Sigmoid colon (tissue), 6 donors: ENCODE measurements at regions not wholly inside any gene's neighbourhood (a gene's known extent, or its start where the extent isn't known, plus 50 kb on each side); places are given as distances from the start of the nearest gene placed in this dataset.

Source experiments
- DNase-seq: peaks from one replicate; pipeline ENCODE4 v3.0.0-alpha.2; 2019
- H3K27ac ChIP-seq, 4 donors: fragments of 200-600 bp; sonication (generic); one replicate each; pipeline ENCODE4 v1.5.1; 2016 to 2019; ENCODE audit warnings: mild to moderate bottlenecking in 1 of 4
- H3K27me3 ChIP-seq, 3 donors: fragments of 200-600 bp; sonication (generic); one replicate each; pipeline ENCODE4 v1.5.1; 2019; ENCODE audit warnings: mild to moderate bottlenecking in 1 of 3
- H3K36me3 ChIP-seq, 4 donors: fragments of 200-600 bp; sonication (generic); one replicate each; pipeline ENCODE4 v1.5.1; 2016 to 2019
- H3K4me1 ChIP-seq, 4 donors: fragments of 200-600 bp; sonication (generic); one replicate each; pipeline ENCODE4 v1.5.1; 2017 to 2019
- H3K4me3 ChIP-seq, 4 donors: fragments of 200-600 bp; sonication (generic); one replicate each; pipeline ENCODE4 v1.5.1; 2017 to 2019; ENCODE audit warnings: mild to moderate bottlenecking in 2 of 4, moderate library complexity in 1 of 4
- H3K9me3 ChIP-seq, 4 donors: fragments of 200-600 bp in 3 of 4; sonication (generic) in 3 of 4; one replicate each; pipeline versions ENCODE4 v1.5.1 to v1.6.1; 2013 to 2019
- CTCF ChIP-seq, 4 experiments: fragments of 450-650 bp in 3 of 4; fragments of 200-600 bp in 1 of 4; IDR thresholded peaks; one replicate each; pipeline ENCODE4 v1.5.1; 2016 to 2019; ENCODE audit warnings: antibody characterized with exemption in 4 of 4, mild to moderate bottlenecking in 3 of 4, moderate library complexity in 2 of 4
- EP300 ChIP-seq, 4 donors: sonication (generic); formaldehyde crosslinking; IDR thresholded peaks; one replicate each; pipeline ENCODE4 v1.6.1; 2017; ENCODE audit warnings: antibody characterized with exemption in 4 of 4
- POLR2A ChIP-seq, 2 donors: fragments of 450-650 bp; IDR thresholded peaks; one replicate each; pipeline ENCODE4 v1.6.1; 2016; ENCODE audit warnings: antibody characterized with exemption in 2 of 2, mild to moderate bottlenecking in 2 of 2, moderate library complexity in 2 of 2
- POLR2AphosphoS5 ChIP-seq, 4 donors: sonication (generic); formaldehyde crosslinking; IDR thresholded peaks; one replicate each; pipeline ENCODE4 v1.6.1; 2017; ENCODE audit warnings: antibody characterized with exemption in 4 of 4
- WGBS, 2 donors: extraction: QIAGEN DNeasy Blood & Tissue Kit; methylation state at CpG; one replicate each; pipeline ENCODE4 v1.1.7; 2013; 5-methylcytosine and 5-hydroxymethylcytosine counted together
- intact Hi-C: fragments of 100-400 bp; cut with DNase I; formaldehyde crosslinking; loops from one replicate; pipeline ENCODE4 v1.15.1; 2023
- donor health status: healthy with polysubstance abuse.
- donor health status: healthy.

DNA sequence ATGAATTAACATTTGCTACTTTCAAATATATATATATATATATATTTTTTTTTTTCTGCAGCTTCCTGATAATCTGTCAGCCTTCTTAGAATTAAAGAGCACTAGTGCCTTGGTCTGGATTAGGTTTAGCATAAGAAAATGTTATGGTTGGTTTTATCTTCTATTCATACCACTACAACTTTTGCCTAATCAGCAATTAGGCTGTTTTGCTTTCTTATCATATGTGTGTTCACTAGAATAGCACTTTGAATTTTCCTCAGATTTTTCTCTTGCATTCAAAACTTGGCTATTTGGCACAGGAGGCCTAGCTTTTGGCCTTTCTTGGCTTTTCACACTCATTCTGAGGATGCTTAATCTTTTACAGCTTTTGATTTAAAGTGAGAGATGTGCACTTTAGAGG lies 1468.1 kb downstream of the PCDH9 start:
- H3K27me3 ChIP-seq = no peaks in the 10 kb centered on the region
- H3K9me3 ChIP-seq = peaks cover 0 to 7% (median 0%) of the 10 kb centered on the region in 4 donors
- DNase-seq = no peak
- no peaks in the 10 kb centered on the region for H3K4me1 ChIP-seq
- intact Hi-C loops = no loop called here
- no peaks in the 10 kb centered on the region for H3K36me3 ChIP-seq
- TF ChIP-seq CTCF (IDR thresholded peaks at IDR 0.05) (no peak), POLR2AphosphoS5 (IDR thresholded peaks at IDR 0.05) (no peak), POLR2A (IDR thresholded peaks at IDR 0.05) (no peak), EP300 (IDR thresholded peaks at IDR 0.05) (no peak)
- no peak overlapping the region for H3K27ac ChIP-seq
- no peak overlapping the region for H3K4me3 ChIP-seq

- WGBS, 2 donors = 77 to 88% methylated on average over 5 of the region's 5 CpGs
- no peaks in the 10 kb centered on the region for H3K36me3 ChIP-seq
- H3K4me1 ChIP-seq = no peaks in the 10 kb centered on the region
- TF ChIP-seq EP300 (IDR thresholded peaks at IDR 0.05) = no peak
- no peak for TF ChIP-seq POLR2AphosphoS5 (IDR thresholded peaks at IDR 0.05)
- no peak for TF ChIP-seq POLR2A (IDR thresholded peaks at IDR 0.05)
- no peak for TF ChIP-seq CTCF (IDR thresholded peaks at IDR 0.05)
- H3K4me3 ChIP-seq = no peak overlapping the region
- no peak for DNase-seq
- no peaks in the 10 kb centered on the region for H3K27me3 ChIP-seq
- H3K27ac ChIP-seq = no peak overlapping the region
- H3K9me3 ChIP-seq = peaks cover 0 to 12% (median 0%) of the 10 kb centered on the region in 4 donors
- intact Hi-C loops = no loop called here
These were observed 1474.0 kb downstream of the PCDH9 start for GRCh38 chr13:65756071-65756671.

- WGBS, 2 donors = 93 to 94% methylated on average over 19 of the region's 19 CpGs
- intact Hi-C loops = no loop called here
- Histone ChIP-seq H3K27me3 (no peaks in the 10 kb centered on the region), H3K4me1 (no peaks in the 10 kb centered on the region), H3K36me3 (no peaks in the 10 kb centered on the region), H3K9me3 (peaks cover 0 to 6% (median under 1%) of the 10 kb centered on the region in 4 donors), H3K4me3 (no peak overlapping the region), H3K27ac (no peak overlapping the region)
- TF ChIP-seq CTCF (IDR thresholded peaks at IDR 0.05) (no peak), POLR2A (IDR thresholded peaks at IDR 0.05) (no peak), POLR2AphosphoS5 (IDR thresholded peaks at IDR 0.05) (no peak), EP300 (IDR thresholded peaks at IDR 0.05) (no peak)
- DNase-seq = no peak
These were observed 1481.9 kb downstream of the PCDH9 start for GRCh38 chr13:65748227-65748626.

DNA sequence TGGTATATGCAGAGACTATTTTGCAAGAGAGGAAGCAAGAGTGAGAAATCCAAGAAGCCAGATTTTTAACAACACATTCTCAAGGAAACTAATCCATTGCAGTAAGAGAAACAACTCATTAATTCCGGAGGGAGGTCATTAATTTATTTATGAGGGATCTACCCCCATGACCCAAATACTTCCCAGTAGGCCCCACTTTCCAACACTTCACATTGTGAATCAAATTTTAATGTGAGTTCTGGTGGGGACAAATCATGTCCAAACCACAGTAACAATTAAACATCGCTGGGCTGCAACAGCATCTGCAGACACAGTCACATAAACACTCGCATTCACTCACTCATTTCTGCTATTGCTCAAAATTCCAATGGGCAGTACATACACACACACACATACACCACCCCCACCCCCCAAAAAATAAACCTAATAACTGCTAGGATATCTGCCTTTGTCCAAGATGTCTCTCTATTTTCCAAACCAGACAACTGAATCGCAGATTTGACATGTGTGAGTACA lies 1483.7 kb downstream of the PCDH9 start:
- TF ChIP-seq POLR2A (IDR thresholded peaks at IDR 0.05) (no peak), CTCF (IDR thresholded peaks at IDR 0.05) (no peak), POLR2AphosphoS5 (IDR thresholded peaks at IDR 0.05) (no peak), EP300 (IDR thresholded peaks at IDR 0.05) (no peak)
- no peaks in the 10 kb centered on the region for H3K36me3 ChIP-seq
- WGBS, 2 donors = 79% methylated on average over 4 of the region's 4 CpGs
- peaks cover 0 to 6% (median under 1%) of the 10 kb centered on the region in 4 donors for H3K9me3 ChIP-seq
- intact Hi-C loops = no loop called here
- no peaks in the 10 kb centered on the region for H3K4me1 ChIP-seq
- no peak for DNase-seq
- no peaks in the 10 kb centered on the region for H3K27me3 ChIP-seq
- no peak overlapping the region for H3K27ac ChIP-seq
- H3K4me3 ChIP-seq = no peak overlapping the region

GRCh38 chr13:65744836-65745235 lies 1485.3 kb downstream of the PCDH9 start:
- H3K27me3 ChIP-seq = no peaks in the 10 kb centered on the region
- no peak overlapping the region for H3K27ac ChIP-seq
- H3K4me1 ChIP-seq = no peaks in the 10 kb centered on the region
- TF ChIP-seq CTCF (IDR thresholded peaks at IDR 0.05) (no peak), EP300 (IDR thresholded peaks at IDR 0.05) (no peak), POLR2A (IDR thresholded peaks at IDR 0.05) (no peak), POLR2AphosphoS5 (IDR thresholded peaks at IDR 0.05) (no peak)
- peaks cover 0 to 6% (median under 1%) of the 10 kb centered on the region in 4 donors for H3K9me3 ChIP-seq
- intact Hi-C loops = no loop called here
- no peak for DNase-seq
- no peaks in the 10 kb centered on the region for H3K36me3 ChIP-seq
- H3K4me3 ChIP-seq = no peak overlapping the region
- WGBS, 2 donors = 60 to 63% methylated on average over 2 of the region's 2 CpGs
